MM.1S (cell line): ENCODE measurements at regions not wholly inside any gene's neighbourhood (a gene's known extent, or its start where the extent isn't known, plus 50 kb on each side); places are given as distances from the start of the nearest gene placed in this dataset.

Experiments
- DNase-seq: peaks from one replicate; pipeline ENCODE4 v3.0.0-alpha.2; 2015
- H2AFZ ChIP-seq: fragments of 300-600 bp; sonication (generic); 2 replicates; pipeline ENCODE4 v1.6.0; 2016; ENCODE audit warnings: antibody characterized with exemption, low read length
- H3F3A ChIP-seq: fragments of 300-600 bp; sonication (generic); 2 replicates; pipeline ENCODE4 v1.6.1; 2016; ENCODE audit warnings: mild to moderate bottlenecking, antibody characterized with exemption, low read length, moderate library complexity, mixed read lengths; ENCODE audit not compliant: insufficient read depth
- H3K27ac ChIP-seq: fragments of 300-600 bp; sonication (generic); 2 replicates; pipeline ENCODE4 v1.5.1; 2016; ENCODE audit warnings: mild to moderate bottlenecking, low read length
- H3K27me3 ChIP-seq: fragments of 300-600 bp; sonication (generic); replicated peaks from 2 replicates; pipeline ENCODE4 v1.6.0; 2016; ENCODE audit warnings: low read length; ENCODE audit not compliant: insufficient read depth
- H3K36me3 ChIP-seq: fragments of 300-600 bp; sonication (generic); replicated peaks from 2 replicates; pipeline ENCODE4 v1.6.1; 2016; ENCODE audit warnings: mild to moderate bottlenecking, low read length, mixed read lengths; ENCODE audit not compliant: insufficient read depth
- H3K4me1 ChIP-seq: fragments of 300-600 bp; sonication (generic); 2 replicates; pipeline ENCODE4 v1.6.1; 2016; ENCODE audit warnings: low read length, mixed read lengths
- H3K4me2 ChIP-seq: fragments of 300-600 bp; sonication (generic); 2 replicates; pipeline ENCODE4 v1.6.0; 2016; ENCODE audit warnings: low read depth, low read length
- H3K4me3 ChIP-seq: fragments of 300-600 bp; sonication (generic); 2 replicates; pipeline ENCODE4 v1.5.1; 2016; ENCODE audit warnings: low read length, mixed read lengths
- H3K79me2 ChIP-seq: fragments of 300-600 bp; sonication (generic); 2 replicates; pipeline ENCODE4 v1.6.1; 2016; ENCODE audit warnings: mixed run types, low read length, mixed read lengths
- H3K9ac ChIP-seq: fragments of 300-600 bp; sonication (generic); 2 replicates; pipeline ENCODE4 v1.6.1; 2016; ENCODE audit warnings: low read length, mixed read lengths
- H3K9me2 ChIP-seq: fragments of 300-600 bp; sonication (generic); replicated peaks from 2 replicates; pipeline ENCODE4 v1.6.1; 2016; ENCODE audit warnings: mild to moderate bottlenecking, low read length, mixed read lengths; ENCODE audit not compliant: insufficient read depth
- H3K9me3 ChIP-seq: fragments of 300-600 bp; sonication (generic); replicated peaks from 2 replicates; pipeline ENCODE4 v1.6.1; 2016; ENCODE audit warnings: mild to moderate bottlenecking, low read length, mixed read lengths; ENCODE audit not compliant: insufficient read depth
- H4K20me1 ChIP-seq: fragments of 300-600 bp; sonication (generic); 2 replicates; pipeline ENCODE4 v1.6.1; 2016; ENCODE audit warnings: mild to moderate bottlenecking, low read length, moderate library complexity, mixed read lengths; ENCODE audit not compliant: insufficient read depth
- EZH2 ChIP-seq: fragments of 300-600 bp; sonication (generic); optimal IDR thresholded peaks from 2 replicates; pipeline ENCODE3; 2017; ENCODE audit warnings: low read depth, mild to moderate bottlenecking, antibody characterized with exemption, low read length, mixed read lengths
- EZH2phosphoT487 ChIP-seq: fragments of 300-600 bp; sonication (generic); IDR thresholded peaks from 2 replicates; pipeline ENCODE4 v1.6.1; 2018; ENCODE audit warnings: antibody characterized with exemption, low read length
- TF ChIP-seq, protein P1 (sequence below): fragments of 300-600 bp; sonication (generic); IDR thresholded peaks from 2 replicates; pipeline ENCODE4 v1.5.1; 2016; ENCODE audit warnings: antibody characterized with exemption, low read length, mixed read lengths

DNA sequence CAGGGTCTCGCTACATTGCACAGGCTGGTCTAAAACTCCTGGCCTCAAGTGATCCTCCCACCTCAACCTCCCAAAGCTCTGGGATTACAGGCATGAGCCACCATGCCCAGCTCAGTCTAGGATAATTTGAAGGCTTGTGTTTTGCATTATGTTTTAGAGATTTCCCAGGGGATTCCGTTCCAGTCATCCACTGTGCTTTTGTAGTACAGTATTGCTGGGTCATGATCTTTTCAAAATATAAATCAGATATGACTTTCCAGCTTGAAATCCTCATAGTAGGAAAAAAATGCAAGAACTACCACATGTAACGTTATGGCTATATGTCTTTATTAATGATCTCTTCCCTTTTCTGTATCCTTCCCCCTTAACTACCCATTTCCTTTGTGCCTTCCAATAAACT, 338.1 kb downstream of the PRELID2 start:
- Histone ChIP-seq H3K9me2 (no peaks in the 10 kb centered on the region), H3K4me2 (no peak overlapping the region), H2AFZ (no peak overlapping the region), H3K9me3 (no peaks in the 10 kb centered on the region), H3K27ac (no peak overlapping the region), H3K79me2 (no peaks in the 10 kb centered on the region), H3K4me1 (no peaks in the 10 kb centered on the region), H3K27me3 (no peaks in the 10 kb centered on the region), H3K36me3 (no peaks in the 10 kb centered on the region), H3F3A (no peaks in the 10 kb centered on the region), H3K4me3 (no peak overlapping the region), H3K9ac (no peak overlapping the region), H4K20me1 (no peaks in the 10 kb centered on the region)
- no peak for DNase-seq
- TF ChIP-seq, protein P1, sequence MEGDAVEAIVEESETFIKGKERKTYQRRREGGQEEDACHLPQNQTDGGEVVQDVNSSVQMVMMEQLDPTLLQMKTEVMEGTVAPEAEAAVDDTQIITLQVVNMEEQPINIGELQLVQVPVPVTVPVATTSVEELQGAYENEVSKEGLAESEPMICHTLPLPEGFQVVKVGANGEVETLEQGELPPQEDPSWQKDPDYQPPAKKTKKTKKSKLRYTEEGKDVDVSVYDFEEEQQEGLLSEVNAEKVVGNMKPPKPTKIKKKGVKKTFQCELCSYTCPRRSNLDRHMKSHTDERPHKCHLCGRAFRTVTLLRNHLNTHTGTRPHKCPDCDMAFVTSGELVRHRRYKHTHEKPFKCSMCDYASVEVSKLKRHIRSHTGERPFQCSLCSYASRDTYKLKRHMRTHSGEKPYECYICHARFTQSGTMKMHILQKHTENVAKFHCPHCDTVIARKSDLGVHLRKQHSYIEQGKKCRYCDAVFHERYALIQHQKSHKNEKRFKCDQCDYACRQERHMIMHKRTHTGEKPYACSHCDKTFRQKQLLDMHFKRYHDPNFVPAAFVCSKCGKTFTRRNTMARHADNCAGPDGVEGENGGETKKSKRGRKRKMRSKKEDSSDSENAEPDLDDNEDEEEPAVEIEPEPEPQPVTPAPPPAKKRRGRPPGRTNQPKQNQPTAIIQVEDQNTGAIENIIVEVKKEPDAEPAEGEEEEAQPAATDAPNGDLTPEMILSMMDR, result no peak
- no peak for TF ChIP-seq EZH2

DNA sequence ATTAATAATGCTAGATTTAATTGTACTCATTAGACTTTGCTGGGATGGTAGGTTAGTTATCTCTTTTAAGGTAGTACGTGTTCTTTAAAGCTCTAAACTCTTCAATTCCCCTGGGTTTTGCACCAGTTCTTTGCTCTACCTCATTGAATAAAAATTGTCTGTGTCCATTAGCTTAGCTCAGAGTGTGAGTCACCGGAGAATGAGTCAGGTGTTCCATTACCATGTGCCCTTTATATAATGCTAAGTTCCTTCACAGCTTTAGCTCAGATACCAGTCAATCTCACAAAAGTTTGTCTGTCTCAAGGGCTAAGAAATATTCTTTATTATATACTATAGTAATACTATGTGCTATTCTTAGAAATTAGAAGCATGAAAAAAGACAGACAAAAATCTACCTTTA, 339.4 kb downstream of the PRELID2 start:
- H3K9me3 ChIP-seq, result no peaks in the 10 kb centered on the region
- no peak overlapping the region for H3K27ac ChIP-seq
- H3K9me2 ChIP-seq, result no peaks in the 10 kb centered on the region
- H3K36me3 ChIP-seq, result no peaks in the 10 kb centered on the region
- no peak overlapping the region for H2AFZ ChIP-seq
- TF ChIP-seq EZH2, result no peak
- no peak for TF ChIP-seq EZH2phosphoT487
- TF ChIP-seq, protein P1, result no peak
- H3K4me3 ChIP-seq, result no peak overlapping the region
- H4K20me1 ChIP-seq, result no peaks in the 10 kb centered on the region
- no peak for DNase-seq
- H3K27me3 ChIP-seq, result no peaks in the 10 kb centered on the region
- no peak overlapping the region for H3K4me2 ChIP-seq
- 0 out of 2 replicates have a peak, but pooled peaks cover under 1% of the 10 kb centered on the region for H3K4me1 ChIP-seq
- H3K79me2 ChIP-seq, result no peaks in the 10 kb centered on the region
- H3F3A ChIP-seq, result no peaks in the 10 kb centered on the region
- H3K9ac ChIP-seq, result no peak overlapping the region

DNA sequence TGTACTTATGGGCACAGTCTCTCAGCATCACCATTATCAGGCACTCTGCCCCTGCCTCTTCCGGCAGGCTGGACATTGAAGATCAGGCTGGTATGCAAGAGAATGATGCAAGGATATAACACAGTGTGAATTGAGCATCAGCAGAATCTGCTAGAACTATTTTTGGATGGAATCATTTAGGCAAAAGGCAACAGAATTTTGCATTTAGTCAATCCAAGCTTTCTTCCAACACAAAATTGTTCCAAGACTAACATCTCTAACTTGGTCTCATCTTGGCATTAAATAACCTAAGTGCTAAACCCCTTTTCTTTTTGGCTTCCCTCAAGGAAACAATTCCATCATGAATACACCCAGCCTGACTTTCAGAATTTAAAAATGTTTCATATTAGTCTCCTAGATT, 339.9 kb downstream of the PRELID2 start:
- Histone ChIP-seq H3K27ac (no peak overlapping the region), H3K79me2 (no peaks in the 10 kb centered on the region), H4K20me1 (no peaks in the 10 kb centered on the region), H3K9me3 (no peaks in the 10 kb centered on the region), H3K36me3 (no peaks in the 10 kb centered on the region), H3K9ac (no peak overlapping the region), H3K9me2 (no peaks in the 10 kb centered on the region), H3K4me1 (peaks cover 6% of the 10 kb centered on the region; the same call in 1 of the 2 replicates), H3K27me3 (no peaks in the 10 kb centered on the region), H3K4me3 (no peak overlapping the region), H3F3A (no peaks in the 10 kb centered on the region), H3K4me2 (no peak overlapping the region), H2AFZ (no peak overlapping the region)
- no peak for TF ChIP-seq EZH2phosphoT487
- TF ChIP-seq EZH2, result no peak
- TF ChIP-seq, protein P1, result no peak
- no peak for DNase-seq
